Activated CD4-positive, alpha-beta T cell treated with anti-CD3 and anti-CD28 coated beads, Interleukin-2, amount 50 U/mL, for 16 hours (primary cell): ENCODE measurements at regions not wholly inside any gene's neighbourhood (a gene's known extent, or its start where the extent isn't known, plus 50 kb on each side); places are given as distances from the start of the nearest gene placed in this dataset.

Source experiments
- DNase-seq: peaks from one replicate; pipeline ENCODE4 v3.0.0-alpha.2; 2020

DNA sequence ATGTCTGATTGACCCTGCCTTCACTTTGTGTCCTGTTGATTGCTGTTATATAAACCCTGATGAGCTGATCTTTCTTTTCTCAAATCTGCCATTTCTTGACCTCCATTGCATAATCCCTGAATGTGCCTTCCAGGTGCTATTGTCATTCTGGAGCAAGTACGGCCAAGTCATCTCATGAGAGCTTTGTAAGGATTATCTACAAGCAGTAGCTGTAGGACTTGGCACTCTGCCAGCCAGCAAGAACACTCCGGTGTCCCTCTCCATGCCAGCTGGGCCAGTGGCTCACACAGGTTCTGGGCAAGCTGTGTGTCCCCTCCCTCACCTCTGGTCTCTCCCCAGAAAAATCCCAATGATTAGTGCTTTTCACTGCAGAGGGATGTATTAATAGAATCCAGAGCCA lies 348.1 kb downstream of the FOXO1 start:
- DNase-seq, result no peak

DNA sequence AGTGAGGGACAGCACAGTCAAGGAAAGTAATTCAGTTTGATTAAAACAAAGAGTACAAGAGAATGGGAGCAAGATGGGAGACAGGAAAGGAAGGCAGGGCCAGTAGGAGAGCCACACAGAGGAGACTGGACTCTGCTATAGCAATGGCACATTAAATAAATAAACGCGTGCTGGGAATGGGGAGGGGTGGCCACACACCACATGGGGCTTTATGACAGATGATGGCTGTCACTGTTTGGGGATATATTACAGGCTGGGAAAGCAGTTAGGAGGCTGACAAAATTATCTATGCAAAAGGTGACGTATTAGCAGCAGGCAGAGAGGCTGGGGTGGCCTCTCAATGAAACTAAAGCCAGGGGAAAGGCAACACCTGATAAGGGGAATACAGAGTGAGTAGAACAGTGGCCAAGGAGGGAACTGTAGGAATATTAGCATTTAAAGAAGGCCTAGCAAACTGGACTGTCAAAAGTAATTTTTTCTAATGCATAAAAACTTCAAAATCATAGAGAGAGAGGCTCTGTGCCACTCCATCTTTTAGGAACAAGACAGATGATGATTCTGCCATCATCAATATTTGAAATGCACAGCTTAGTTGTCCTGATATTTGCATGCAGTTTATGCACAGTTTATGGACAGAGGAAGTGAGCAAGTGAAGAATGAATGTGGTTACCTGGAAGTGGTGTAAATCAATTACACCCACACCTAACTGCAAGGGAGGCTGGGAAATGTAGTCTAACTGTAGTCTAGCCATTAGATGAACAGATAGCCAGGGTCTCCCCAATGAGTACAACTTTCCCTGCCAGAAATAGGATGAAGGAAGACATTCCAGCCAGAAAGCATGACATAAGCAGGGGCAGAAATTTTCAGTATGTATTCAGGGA lies 346.5 kb downstream of the FOXO1 start:
- DNase-seq, result peak; percentile 21

DNA sequence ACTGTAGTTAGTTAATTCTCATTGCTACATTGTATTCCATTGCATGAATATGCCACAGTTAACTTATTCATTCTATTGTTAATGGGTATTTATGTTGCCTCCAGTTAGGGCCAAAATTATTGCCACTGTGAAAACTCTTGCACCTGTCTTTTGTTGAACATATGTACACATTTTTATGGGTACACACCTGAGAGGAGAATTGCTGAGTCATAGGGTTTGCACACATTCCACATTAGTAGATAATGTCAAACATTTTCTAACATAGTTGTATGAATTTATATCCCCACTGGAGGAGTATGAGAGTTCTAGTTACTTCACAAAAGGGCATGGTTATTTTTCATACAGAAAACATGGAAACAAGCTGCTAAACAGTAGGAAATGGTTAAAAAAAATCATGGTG lies 338.4 kb downstream of the FOXO1 start:
- no peak for DNase-seq

DNA sequence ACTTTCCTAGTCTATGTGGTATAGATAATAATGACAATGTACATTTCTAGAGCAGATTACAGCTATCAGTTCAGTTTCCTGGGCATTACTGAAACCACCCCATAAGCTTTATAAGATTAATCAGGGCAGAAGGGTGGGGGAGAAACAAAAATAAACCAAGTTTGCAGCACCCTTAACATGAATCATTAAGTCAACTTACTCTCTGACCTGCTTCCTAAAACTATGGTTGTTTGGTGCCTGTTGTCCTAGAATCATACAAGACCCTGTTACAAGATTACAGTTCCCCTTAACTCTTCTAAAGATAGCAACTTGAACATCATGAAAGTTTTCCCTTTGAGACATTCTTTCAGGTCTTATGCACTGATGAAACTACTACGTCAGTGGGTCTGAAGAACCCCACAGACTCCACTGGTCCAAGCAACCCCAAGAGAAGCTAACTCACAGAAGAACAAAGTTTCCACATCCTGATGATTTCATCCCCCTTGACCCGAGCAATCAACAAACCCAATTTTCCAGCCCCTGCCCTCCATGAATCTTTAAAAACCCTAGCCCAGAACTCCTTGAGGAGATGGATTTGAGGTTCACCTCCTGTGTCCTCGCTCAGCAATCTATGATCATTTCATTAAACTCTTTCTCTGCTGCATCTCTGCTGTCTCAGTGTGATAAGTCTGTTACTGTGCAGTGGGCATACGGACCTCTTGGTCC lies 336.5 kb downstream of the FOXO1 start:
- no peak for DNase-seq

DNA sequence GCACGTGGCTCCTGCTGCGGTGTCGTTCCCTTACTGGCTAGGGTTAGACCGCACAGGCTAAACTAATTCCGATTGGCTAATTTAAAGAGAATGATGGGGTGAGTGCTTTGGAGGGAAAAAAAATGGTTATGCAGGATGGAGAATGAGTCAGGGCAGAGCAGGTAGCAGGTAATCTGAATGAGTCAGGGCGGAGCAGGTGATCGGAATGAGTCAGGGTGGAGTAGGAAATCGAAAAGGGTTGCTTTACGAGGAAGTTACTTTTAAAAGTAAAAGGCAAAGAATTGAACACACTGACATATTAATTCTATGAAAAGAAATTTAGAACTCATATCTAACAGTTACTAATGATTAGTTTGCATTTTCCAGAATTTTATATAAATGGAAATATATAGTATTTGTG lies 335.5 kb downstream of the FOXO1 start:
- no peak for DNase-seq

DNA sequence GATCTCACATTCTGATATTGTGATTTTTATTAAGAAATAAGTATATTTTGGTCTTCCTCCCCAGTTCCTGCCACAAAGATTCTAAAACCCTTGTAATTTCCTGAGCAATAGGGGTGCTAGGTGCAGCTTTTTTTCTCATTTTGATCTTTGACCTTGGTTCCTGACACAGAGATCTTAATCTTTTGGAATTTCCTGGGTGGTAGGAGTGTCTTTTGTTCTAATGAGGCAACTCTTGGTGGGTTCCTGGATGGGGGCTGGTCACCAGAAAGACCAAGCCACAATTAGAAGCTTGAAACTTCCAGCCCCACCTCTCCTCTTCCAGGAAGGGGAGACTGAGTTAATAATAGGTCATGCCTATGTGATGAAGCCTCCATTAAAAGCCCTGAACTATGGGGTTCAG lies 334.6 kb downstream of the FOXO1 start:
- DNase-seq, result no peak

DNA sequence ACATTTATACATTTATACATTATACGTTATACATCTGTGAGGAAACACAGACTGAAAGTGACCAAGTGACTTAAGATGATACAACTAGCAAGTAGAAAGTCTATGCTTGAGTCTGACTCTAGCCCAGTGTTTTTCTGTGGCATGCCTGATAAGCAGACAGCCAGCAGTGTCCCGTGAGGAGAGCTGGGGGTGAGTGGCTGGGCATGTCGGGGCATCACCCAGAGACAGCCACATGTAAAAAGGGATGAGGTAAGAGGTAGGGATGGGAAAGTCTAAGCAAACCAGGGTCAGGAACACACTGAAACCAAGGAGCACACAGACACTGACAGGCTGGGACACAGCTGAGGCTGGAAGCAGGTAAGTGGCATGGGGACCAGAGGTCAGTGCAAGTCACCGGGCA lies 333.2 kb downstream of the FOXO1 start:
- no peak for DNase-seq

DNA sequence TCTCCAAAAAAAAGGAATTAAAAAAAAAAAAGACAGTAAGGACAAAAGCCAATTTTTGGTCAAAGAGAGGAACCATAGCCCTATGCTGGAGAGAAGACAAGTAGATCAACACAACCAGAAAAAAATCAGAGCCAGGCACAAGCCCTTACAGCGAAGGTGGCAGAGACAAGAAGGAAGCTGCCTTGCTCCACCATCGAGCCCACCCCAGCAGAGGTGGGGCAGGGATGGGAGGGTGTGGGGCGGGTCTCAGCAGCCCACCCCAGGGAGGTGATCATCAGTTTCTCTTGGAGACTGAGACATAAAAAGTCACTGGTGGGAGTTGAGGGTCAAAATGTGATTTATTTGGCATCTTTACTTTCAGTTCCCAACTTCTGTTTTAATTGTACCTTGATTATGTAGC lies 332.4 kb downstream of the FOXO1 start:
- no peak for DNase-seq

DNA sequence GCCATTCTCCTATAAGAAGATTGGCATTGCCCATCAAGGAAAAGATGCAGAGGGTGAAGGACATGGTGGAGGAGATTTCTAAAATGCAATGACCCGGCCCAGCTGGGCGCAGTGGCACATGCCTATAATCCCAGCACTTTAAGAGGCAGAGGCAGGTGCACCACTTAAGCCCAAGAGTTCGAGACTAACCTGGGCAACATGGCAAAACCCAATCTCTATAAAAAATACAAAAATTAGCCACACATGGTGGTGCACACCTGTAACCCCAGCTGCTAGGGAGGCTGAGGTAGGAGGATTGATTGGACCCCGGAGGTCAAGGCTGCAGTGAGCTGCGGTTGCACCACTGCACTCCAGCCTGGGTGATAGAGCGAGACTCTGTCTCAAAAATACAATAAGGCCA lies 331.8 kb downstream of the FOXO1 start:
- no peak for DNase-seq

DNA sequence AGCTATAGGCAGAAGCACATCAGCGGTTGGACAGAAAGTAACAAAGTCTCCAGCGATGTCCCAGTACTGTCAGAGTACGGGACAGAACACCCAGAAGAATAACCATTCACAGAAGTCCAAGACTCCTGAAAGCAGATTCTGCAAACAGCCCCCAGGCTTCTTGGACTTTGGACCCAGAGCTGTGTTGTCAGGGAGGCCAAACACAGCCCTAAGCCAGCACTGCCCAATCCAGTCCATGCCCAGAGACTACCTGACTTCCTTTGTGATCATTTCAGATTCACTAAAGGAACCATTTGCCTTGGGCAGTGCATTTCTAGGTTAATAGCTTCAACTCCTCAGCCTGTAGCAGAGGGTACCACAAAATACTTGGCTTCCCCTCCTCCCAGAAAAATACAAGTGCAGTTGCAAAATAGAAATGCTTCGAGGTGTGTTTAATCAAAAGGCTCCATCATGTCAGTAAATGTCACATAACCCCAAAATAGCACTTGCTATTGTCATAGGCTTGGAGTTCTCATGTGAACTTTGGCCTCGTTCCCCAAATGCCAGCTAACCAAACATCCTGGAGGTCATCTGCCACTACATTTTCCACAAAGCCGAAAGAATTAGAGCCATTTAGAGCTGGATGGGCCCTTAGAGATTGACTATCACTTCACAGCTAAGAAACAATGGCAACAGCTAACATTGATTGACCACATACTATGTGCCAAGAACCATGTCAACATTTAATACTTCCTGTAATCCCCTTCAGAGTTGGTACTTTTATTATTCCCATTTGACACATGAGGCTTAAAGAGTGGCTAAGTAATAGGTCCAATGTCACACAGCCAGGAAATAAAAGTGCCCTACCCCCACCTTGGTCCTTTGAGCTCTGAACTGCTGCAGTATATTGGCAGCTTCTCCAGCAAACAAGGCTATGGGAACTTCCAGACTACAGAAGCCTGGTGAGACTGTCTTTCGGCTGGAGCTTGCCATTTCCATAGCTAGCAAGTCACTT lies 329.9 kb downstream of the FOXO1 start:
- no peak for DNase-seq

DNA sequence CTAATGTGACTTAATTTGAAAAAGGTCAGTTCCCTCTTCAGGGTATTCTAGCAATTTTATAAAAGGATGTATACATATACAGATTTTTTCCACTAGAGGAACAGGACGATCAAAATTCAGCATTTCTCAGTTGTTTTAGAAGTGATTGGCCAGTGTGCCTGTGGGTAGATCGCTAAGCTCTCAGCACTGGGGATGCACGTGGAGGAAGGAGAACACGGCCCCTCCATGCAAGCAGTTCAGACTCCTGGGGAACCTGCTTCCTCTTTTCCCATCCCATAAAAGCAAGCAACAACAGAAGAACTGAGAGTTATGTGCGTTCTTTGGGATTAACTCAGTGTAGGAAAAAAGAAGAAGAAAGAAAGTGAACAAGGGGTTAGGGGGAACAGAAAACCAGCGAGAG lies 328.8 kb downstream of the FOXO1 start:
- DNase-seq, result no peak

DNA sequence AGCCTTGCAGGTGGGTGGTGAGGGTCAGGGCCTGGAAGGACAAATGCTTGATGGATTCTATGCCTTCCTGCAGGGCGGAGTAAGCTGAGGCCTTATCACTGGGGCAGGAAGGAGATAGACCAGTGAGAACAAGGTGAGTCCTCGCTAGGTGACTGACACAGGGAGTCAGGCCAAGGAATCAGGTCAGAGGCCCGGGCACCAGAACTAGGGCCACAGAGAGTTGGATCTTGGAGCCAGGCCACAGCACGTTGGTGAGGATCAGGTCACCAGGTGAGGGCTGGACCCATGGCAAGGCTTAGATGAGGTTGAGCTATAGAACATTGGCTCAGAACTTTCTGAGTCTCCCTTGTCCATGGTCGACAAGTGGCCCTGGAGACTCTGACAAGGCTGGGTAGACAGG lies 328.2 kb downstream of the FOXO1 start:
- DNase-seq, result no peak

DNA sequence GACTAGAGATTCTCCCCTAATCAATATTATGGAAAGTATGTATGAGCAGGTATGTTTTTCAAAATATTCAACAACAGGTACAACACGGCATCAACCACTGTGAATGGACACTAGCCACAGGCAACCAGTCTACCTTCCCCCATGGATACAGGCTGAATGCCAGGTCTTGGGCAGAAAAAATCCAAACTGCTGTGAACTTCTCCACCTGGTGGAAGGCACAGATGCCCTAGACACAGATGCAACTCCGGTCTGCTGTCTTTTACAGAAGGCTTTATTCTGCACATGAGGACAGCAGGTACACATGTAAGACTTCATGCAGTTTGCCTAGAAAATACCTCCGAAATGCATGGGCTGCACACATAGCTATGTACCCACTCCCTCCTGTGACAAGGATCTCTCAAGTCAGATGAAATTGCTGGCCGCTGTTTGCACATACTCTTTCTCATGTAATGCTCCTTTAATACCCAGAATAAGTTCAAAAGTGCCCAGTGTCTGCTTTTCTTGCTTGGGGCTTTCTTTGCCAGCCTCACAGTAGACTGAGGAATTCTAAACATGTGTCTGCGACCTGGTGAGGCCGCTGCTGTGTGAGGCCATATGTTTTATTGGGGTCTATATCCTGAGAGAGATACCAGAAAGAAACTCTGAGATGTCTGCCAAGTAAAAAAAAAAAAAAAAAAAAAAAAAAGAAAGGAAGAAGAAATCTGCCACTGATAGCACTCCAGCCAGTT lies 325.9 kb downstream of the FOXO1 start:
- no peak for DNase-seq

DNA sequence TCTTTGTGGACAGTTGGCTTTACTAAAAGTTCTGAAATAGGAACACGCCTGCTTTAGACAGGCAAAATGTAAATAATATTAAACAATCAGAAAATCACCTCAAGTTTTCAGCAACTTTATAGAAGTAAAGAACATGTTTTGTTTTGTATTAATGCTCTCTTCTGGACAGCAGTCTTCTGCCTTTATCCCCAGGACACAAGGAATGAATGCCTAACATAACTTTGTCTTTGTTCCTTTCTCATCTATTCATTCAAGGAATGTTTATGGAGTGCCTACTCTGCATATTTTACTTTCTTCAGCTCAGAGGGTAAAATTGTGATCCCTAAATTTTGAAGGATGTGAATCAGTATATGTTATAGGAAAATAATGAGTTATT lies 325.4 kb downstream of the FOXO1 start:
- no peak for DNase-seq

DNA sequence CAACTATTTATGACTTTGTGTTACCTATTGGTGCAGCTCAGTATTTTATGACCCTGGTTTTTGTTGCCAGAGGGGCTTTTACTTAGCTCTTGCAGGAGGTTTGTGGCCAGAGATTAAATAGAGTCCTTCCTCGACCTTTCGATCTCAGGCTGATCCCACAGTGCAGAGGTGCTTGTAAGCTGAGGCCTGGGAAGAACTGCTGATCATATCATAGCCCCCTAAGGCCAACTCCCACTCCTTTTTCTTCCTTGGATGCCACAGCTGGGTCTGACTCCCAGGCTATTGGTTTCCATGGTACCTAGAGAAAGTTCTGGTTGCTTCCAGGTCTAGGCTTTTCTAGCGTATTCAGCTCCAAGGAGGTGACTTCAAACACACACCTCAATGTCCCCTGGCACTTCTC lies 324.9 kb downstream of the FOXO1 start:
- DNase-seq, result no peak

DNA sequence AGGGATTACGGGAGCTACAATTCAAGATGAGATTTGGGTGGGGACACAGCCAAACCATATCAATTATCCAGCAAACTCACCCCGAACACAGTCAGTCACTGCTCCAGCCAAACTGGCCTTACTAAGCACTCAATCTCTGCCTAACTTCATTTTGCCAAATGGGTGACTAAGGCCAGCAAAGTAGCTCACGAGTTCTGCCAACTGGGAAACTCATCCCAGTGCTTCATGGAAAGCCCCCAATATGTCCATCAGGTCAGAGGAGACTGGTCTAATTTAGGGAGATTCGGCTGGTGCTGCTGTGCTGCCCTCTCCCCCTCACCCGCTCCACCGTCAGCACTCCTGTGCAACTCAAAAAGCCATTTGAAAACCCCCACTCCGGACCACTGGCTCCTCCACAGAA lies 324.0 kb downstream of the FOXO1 start:
- DNase-seq, result no peak

DNA sequence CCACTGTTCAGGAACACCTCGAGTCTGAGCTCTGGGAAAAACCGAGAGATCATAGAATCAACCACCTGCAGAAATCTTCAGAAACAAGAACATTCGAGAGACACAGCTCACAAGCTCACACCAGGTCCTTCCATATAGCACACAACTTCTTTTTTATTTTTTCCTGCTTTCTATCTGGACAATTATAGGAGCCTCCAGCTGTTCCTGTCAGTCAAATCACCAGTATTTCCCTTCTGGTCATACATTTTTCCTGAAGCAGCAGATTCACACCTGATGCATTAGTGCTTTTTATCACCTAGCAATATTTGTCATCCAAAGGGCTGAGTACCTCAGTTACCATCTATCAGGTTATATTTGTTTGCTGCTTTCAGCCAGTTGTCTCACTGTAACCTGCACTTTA lies 323.5 kb downstream of the FOXO1 start:
- DNase-seq, result no peak

DNA sequence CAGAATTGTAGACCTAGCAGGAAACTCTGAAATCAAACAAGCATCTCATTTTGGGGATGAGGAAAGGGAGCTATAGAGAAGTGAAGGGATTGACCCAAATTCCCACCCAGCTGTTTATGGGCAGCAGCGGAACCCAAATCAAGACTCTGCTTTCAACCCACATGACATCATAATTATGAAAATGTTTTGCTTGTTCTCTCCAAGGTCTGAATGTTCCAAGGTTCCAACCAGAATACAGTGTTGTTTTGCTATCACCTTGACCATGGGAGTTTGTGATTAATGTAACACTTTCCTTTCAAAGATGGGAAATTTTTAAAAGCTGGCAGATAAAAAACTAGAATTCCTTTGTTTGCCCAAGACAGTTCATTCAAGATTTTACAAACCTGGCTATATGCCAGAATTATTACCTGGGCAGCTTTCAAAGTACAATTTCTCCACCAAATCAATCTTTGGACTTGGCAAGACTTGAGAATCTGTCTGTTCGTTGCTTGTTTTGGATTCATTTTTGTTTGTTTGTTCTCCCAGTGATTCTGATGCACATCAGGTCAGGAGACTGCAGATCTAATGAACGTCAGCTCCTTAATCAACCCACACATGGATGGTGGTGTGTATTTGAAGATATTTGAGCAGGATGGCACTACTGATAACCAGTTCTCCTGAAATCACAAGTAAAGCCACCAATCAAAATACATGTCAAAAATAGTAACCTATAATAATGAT lies 322.7 kb downstream of the FOXO1 start:
- no peak for DNase-seq

DNA sequence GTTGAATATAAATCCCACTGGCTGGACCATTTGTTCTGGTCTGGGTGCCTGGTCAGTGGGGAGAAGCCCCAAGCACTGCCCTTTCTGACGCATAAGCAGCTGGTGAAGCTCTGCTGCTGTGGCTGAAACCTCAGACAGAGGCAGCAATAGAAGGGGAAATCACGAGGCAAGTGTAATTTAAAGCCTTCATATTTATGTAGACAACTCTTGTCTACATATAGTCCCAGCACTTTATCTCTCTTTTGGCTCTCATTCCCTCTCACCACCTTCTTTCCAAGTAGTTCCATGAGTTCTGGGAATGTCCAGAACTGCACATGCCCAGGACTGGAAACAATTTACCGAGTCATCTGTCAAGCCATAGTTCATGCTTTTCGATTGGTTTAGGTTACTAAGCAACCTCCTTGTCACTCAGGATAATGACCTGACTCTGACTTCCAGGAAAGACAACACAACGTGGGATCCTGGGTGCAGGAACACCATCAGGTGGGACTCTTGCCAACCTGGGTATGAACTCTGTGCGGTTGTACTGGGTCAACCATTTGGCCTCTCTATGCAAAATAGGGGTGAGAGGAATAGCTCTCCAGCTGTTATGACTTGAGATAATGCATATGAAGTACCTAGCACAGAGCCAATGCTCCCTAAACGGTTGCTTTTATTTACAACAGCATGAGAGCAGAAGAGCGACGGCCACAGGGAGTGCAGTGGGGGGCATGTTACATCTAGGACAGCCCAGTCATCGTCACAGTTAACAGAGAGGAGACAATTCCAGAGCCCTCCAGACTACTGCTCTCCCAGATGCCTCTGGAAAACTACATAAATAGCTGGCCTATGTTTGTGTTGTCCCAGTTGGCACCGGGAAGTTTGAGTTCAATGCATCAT lies 321.9 kb downstream of the FOXO1 start:
- no peak for DNase-seq

DNA sequence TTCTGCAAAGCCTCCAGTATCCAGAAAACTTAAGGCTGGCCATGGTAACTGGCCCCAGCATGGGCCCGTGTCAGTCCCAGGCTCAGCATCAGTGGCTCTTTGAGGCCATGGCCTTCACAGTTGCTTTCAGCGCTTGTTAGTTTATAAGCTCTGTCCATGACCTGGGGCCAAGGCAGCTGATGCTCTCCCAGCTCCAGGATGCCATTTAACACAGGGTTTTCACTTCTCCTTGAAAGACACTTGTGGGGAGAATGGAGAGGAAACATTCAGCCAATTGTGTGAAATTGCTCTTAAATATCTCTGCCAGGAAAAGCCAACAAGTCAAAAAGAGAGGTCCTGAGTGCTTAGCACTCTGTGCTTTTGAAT lies 321.3 kb downstream of the FOXO1 start:
- DNase-seq, result no peak
